SKM-1 (cell line): ENCODE measurements at regions not wholly inside any gene's neighbourhood (a gene's known extent, or its start where the extent isn't known, plus 50 kb on each side); places are given as distances from the start of the nearest gene placed in this dataset.
A peak's percentile ranks its signal among the peaks of the same experiment; 100 is the strongest.
"Not testable (repeated sequence)": the region's sequence is repeated elsewhere in the genome, so short reads cannot be mapped to it uniquely, and the experiment has no call there.

Experiments used
- DNase-seq: peaks from one replicate; lab custom pipeline; 2025; ENCODE audit not compliant: unreplicated experiment; lab: John Stamatoyannopoulos, UW

GRCh38 chr3:75118779-75119178 is 504.3 kb upstream of the CNTN3 start:
- DNase-seq = no peak

GRCh38 chr3:75126556-75126955 is 512.1 kb upstream of the CNTN3 start:
- DNase-seq = no peak

GRCh38 chr3:75129101-75129500 is 514.6 kb upstream of the CNTN3 start:
- DNase-seq = no peak

- DNase-seq = no peak
Observed at GRCh38 chr3:75136100-75136897, 521.8 kb upstream of the CNTN3 start.

GRCh38 chr3:75138345-75138744 is 523.9 kb upstream of the CNTN3 start:
- no peak for DNase-seq

GRCh38 chr3:75140904-75141615 is 523.1 kb upstream of the FRG2C start:
- no peak for DNase-seq

- DNase-seq = no peak
Observed at GRCh38 chr3:75144406-75144805, 519.7 kb upstream of the FRG2C start.

GRCh38 chr3:75171630-75172230 is 492.4 kb upstream of the FRG2C start:
- no peak for DNase-seq

- no peak for DNase-seq
Observed at GRCh38 chr3:75176937-75177336, 487.2 kb upstream of the FRG2C start.

- no peak for DNase-seq
Observed at GRCh38 chr3:75180235-75180944, 483.7 kb upstream of the FRG2C start.

GRCh38 chr3:75180945-75181298 is 483.2 kb upstream of the FRG2C start:
- DNase-seq = no peak

- no peak for DNase-seq
Observed at GRCh38 chr3:75188962-75189361, 475.2 kb upstream of the FRG2C start.

GRCh38 chr3:75192146-75192616 is 471.9 kb upstream of the FRG2C start:
- DNase-seq = peak; percentile 44

- no peak for DNase-seq
Observed at GRCh38 chr3:75193797-75194196, 470.3 kb upstream of the FRG2C start.

- not testable (repeated sequence) for DNase-seq
Observed at GRCh38 chr3:75214332-75214731, 449.8 kb upstream of the FRG2C start.

- no peak for DNase-seq
Observed at GRCh38 chr3:75218577-75218976, 445.6 kb upstream of the FRG2C start.

- no peak for DNase-seq
Observed at GRCh38 chr3:75220932-75221331, 443.2 kb upstream of the FRG2C start.

- DNase-seq = no peak
Observed at GRCh38 chr3:75224412-75224811, 439.7 kb upstream of the FRG2C start.

- DNase-seq = no peak
Observed at GRCh38 chr3:75232216-75232615, 431.9 kb upstream of the FRG2C start.

GRCh38 chr3:75235631-75236030 is 428.5 kb upstream of the FRG2C start:
- no peak for DNase-seq

GRCh38 chr3:75237053-75237452 is 427.1 kb upstream of the FRG2C start:
- no peak for DNase-seq
